HPDE6-E6E7 (cell line): ENCODE measurements at regions not wholly inside any gene's neighbourhood (a gene's known extent, or its start where the extent isn't known, plus 50 kb on each side); places are given as distances from the start of the nearest gene placed in this dataset.
"Not testable (repeated sequence)": the region's sequence is repeated elsewhere in the genome, so short reads cannot be mapped to it uniquely, and the experiment has no call there.

Experiments
- DNase-seq: peaks from one replicate; pipeline ENCODE4 v3.0.0; 2011; ENCODE audit warnings: missing footprints; ENCODE audit errors: extremely low spot score

- DNase-seq: no peak
These were observed 629.7 kb upstream of the SGCD start for GRCh38 chr5:155697236-155697635.

DNA sequence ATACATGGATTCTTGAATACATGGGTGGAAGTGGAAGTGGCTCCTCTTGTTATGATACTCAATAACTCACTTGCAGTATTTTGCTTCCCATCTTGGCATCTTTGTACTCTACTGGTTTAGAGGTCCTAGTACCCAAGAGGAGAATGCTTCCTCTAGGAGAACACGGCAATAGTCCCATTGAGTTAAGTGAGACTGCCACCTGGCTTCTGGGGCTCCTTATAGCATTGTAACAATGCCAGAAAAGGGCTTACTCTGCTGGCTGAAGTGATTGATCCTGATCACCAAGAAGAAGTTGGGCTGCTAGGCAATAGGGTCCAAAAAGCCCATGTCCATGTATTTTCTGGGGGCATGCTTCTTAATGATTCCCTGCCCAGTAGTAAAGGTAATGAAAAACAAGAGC, 627.6 kb upstream of the SGCD start:
- DNase-seq: no peak

GRCh38 chr5:155700333-155700732, 626.6 kb upstream of the SGCD start:
- DNase-seq: no peak

DNA sequence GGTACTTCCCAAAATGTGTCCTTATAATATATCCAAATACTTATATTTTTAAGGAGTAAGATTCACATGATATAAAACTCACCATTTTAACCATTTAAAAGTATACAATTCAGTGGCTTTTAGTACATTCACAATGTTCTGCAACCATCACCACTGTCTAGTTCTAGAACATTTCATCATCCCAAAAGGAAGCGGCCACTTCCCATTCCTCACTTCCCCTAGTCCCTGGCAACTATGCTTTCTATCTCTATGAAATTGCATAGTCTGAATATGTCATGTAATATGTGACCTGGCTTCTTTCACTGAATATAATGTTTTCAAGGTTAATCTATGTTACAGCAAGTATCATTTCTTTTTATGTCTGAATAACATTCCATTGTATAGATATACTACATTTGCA, 615.1 kb upstream of the SGCD start:
- no peak for DNase-seq

DNA sequence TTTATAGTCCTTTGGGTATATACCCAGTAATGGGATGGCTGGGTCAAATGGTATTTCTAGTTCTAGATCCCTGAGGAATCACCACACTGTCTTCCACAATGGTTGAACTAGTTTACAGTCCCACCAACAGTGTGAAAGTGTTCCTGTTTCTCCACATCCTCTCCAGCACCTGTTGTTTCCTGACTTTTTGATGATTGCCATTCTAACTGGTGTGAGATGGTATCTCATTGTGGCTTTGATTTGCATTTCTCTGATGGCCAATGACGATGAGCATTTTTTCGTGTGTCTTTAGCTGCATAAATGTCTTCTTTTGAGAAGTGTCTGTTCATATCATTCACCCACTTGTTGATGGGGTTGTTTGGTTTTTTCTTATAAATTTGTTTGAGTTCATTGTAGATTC, 612.5 kb upstream of the SGCD start:
- not testable (repeated sequence) for DNase-seq

- DNase-seq: no peak
These were observed 600.7 kb upstream of the SGCD start for GRCh38 chr5:155726267-155726666.

GRCh38 chr5:155727512-155728145, 599.3 kb upstream of the SGCD start:
- DNase-seq: no peak

GRCh38 chr5:155728146-155728856, 598.7 kb upstream of the SGCD start:
- no peak for DNase-seq

DNA sequence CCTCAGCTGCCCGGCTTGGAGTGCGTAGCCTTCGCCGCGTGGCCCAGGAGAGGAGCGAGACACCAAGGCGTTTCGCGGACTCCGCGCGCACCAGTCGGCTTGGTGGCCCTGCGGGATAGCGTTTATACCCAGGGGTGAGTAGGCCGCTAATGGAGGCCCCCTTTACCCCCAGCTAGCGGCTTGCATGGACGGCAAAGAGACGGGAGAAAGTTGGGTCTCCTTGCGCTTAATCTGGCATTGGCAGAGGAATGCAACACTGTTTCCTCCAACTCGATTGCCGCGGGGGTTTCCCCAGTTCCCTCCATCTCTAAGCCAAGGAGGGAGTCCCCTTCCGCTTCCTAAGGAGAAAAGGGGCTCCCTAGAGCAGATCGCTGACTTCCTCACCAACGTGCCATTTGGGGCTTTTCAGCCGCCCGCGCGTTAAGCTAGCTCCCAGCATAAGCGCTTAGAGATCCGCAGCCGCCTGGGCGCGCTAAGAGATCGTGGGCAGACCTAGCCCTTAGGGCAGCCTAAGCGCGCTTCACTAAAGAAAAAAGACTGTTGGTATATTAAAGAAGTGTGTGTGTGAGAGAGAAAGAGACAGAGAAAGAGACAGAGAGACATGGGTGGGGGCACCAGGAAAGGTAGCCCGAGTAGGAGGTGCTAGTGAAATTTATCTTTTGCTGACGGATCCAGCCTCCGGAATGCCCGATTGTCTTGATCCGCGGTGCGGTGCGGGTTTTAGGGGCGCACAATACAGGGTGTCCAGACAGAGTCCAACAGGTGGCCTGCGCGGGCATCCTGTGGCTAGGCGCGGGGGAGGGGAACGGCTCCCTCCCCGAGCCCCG, 597.9 kb upstream of the SGCD start:
- no peak for DNase-seq

- DNase-seq: no peak
These were observed 597.3 kb upstream of the SGCD start for GRCh38 chr5:155729684-155730059.

- DNase-seq: no peak
These were observed 594.2 kb upstream of the SGCD start for GRCh38 chr5:155732587-155733376.

DNA sequence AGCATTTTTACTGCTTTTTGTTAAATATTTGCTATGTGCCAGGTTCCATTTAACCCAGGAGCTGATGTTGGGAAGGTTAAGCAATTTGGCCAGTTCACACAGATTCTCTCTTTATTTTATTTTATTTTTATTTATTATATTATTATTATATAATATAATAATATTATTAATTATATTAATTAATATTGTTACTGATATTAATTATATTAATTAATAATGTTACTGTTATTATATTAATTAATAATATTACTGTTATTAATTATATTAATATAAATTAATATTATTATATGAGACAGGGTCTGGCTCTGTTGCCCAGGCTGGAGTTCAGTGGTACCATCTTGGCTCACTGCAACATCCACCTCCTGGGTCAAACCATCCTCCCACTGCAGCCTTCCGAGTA, 593.0 kb upstream of the SGCD start:
- DNase-seq: no peak

GRCh38 chr5:155735388-155735787, 591.6 kb upstream of the SGCD start:
- no peak for DNase-seq

DNA sequence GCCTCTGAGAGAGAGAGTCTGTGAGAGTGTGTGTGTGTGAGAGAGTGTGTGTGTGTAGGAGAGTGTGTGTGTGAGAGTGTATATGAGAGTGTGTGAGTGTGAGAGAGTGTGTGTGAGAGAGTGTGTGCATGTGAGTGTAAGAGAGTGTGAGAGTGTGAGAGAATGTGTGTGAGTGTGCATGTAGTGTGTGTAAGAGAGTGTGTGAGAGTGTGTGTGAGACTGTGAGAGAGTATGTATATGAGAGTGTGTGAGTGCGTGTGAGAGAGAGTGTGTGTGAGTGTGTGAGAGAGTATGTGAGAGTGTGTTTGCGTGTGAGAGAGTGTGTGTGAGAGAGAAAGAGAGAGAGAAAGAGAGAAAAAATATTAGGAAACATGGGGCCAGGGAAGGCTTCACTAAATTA, 588.3 kb upstream of the SGCD start:
- DNase-seq: no peak

DNA sequence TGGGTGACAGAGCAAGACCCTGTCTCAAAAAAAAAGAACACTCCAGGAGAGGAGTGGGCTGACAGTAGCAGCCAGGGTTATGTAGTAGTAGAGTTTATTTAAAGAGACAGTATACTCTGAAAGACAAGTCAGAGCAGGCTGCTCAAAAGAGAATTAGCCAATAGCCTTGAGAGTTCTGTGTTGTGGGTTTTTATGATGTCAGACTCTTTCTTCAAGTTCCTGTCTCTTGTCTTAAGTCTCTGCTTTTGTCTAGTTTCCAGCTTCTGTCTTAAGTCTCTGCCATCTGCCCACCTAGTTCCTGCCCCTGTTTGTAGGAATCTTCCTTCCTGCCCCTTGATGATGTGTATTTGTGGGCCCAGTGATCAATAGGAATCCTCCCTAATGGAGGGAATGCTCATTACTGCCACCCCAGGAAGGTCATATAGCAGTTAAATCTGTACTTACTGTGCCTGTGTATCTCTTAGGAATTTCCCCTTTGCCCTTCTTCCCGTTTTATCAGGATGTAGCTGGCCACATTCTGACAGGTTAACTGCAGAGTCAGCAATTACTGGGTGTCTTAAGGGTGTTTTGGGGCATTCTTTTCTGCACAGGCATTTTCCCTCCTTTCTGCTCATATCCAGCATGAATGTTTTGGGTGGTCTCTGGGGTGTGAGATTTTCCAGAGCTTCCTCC, 580.5 kb upstream of the SGCD start:
- no peak for DNase-seq

- no peak for DNase-seq
These were observed 576.9 kb upstream of the SGCD start for GRCh38 chr5:155750101-155750500.

DNA sequence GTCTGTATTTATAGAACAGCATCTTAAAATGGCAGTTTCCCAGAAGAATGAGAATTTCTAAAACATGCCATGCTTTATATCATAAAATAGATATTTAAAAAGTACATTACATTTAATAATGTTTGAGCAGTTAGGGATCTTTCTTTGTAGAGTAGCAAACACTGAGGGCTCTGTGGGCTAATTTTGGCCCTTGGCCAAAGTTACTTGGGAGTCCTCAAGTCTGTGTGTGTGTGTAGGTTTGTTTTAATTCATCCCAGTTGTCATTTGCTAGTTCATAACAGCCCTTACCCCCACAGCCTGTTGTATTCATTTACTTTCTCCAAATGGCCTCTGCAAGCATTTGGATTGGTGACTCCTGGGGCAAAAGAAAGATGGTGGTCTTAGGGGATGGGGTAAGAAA, 576.4 kb upstream of the SGCD start:
- DNase-seq: no peak

GRCh38 chr5:155753943-155754581, 572.9 kb upstream of the SGCD start:
- no peak for DNase-seq

DNA sequence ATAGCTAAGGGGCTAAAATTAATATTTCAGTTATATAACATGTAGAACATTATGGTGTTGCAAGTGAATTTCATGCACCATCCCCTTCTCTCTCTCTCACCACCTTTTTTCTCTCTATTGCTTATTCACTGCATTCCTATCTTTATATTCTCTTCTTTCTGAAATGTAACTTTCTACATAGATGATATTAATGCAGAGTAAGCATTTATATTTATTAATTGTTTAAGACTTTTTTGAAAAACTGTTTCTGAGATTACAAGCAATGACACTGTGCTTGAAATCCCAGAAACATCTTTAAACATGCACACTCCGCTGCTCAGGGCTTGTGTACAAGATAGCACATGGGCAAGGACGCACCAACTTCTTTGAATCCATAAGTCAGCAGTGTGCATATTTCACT, 567.7 kb upstream of the SGCD start:
- DNase-seq: no peak

GRCh38 chr5:155759984-155760383, 567.0 kb upstream of the SGCD start:
- no peak for DNase-seq

- no peak for DNase-seq
These were observed 565.5 kb upstream of the SGCD start for GRCh38 chr5:155761502-155761901.
